Activated CD8-positive, alpha-beta memory T cell treated with anti-CD3 and anti-CD28 coated beads for 1 hour (primary cell): ENCODE measurements at regions not wholly inside any gene's neighbourhood (a gene's known extent, or its start where the extent isn't known, plus 50 kb on each side); places are given as distances from the start of the nearest gene placed in this dataset.
A peak's percentile ranks its signal among the peaks of the same experiment; 100 is the strongest.
"Not testable (repeated sequence)": the region's sequence is repeated elsewhere in the genome, so short reads cannot be mapped to it uniquely, and the experiment has no call there.

Source experiments
- DNase-seq, 2 donors: peaks; one replicate each; pipeline ENCODE4 v3.0.0-alpha.2; 2020; ENCODE audit warnings: low read depth in 1 of 2; ENCODE audit errors: extremely low read depth in 1 of 2

GRCh38 chr5:68834491-68834981 is 259.3 kb upstream of the SLC30A5 start:
- DNase-seq = no peak

- DNase-seq = no peak
Observed at GRCh38 chr5:68838157-68838718, 255.6 kb upstream of the SLC30A5 start.

GRCh38 chr5:68839019-68839552 is 254.7 kb upstream of the SLC30A5 start:
- no peak for DNase-seq

- DNase-seq = no peak
Observed at GRCh38 chr5:68843624-68844364, 250.0 kb upstream of the SLC30A5 start.

- DNase-seq = no peak
Observed at GRCh38 chr5:68845131-68845530, 248.7 kb upstream of the SLC30A5 start.

GRCh38 chr5:68846828-68847227 is 247.0 kb upstream of the SLC30A5 start:
- DNase-seq = no peak

- no peak for DNase-seq
Observed at GRCh38 chr5:68848091-68848490, 245.7 kb upstream of the SLC30A5 start.

- DNase-seq = no peak
Observed at GRCh38 chr5:68849103-68849502, 244.7 kb upstream of the SLC30A5 start.

- DNase-seq = no peak
Observed at GRCh38 chr5:68849906-68850305, 243.9 kb upstream of the SLC30A5 start.

GRCh38 chr5:68861099-68861498 is 232.7 kb upstream of the SLC30A5 start:
- no peak for DNase-seq

- DNase-seq = no peak
Observed at GRCh38 chr5:68862560-68862959, 231.3 kb upstream of the SLC30A5 start.

GRCh38 chr5:68865192-68865591 is 228.6 kb upstream of the SLC30A5 start:
- not testable (repeated sequence) for DNase-seq

- DNase-seq = no peak
Observed at GRCh38 chr5:68872088-68872839, 221.6 kb upstream of the SLC30A5 start.

GRCh38 chr5:68873198-68873597 is 220.6 kb upstream of the SLC30A5 start:
- no peak for DNase-seq

- peak in 1 of 2 donors; percentile 20 for DNase-seq
Observed at GRCh38 chr5:68875351-68875750, 218.5 kb upstream of the SLC30A5 start.

- no peak for DNase-seq
Observed at GRCh38 chr5:68883436-68883835, 210.4 kb upstream of the SLC30A5 start.

GRCh38 chr5:68884144-68884754 is 209.6 kb upstream of the SLC30A5 start:
- DNase-seq = no peak

GRCh38 chr5:68884883-68885282 is 208.9 kb upstream of the SLC30A5 start:
- no peak for DNase-seq

GRCh38 chr5:68886814-68887213 is 207.0 kb upstream of the SLC30A5 start:
- DNase-seq = no peak

- DNase-seq = no peak
Observed at GRCh38 chr5:68891718-68892117, 202.1 kb upstream of the SLC30A5 start.

- DNase-seq = no peak
Observed at GRCh38 chr5:68894673-68895072, 199.1 kb upstream of the SLC30A5 start.
